ENCODE measurements at regions not wholly inside any gene's neighbourhood (a gene's known extent, or its start where the extent isn't known, plus 50 kb on each side); places are given as distances from the start of the nearest gene placed in this dataset.

- no peak for DNase-seq
These were observed 238.4 kb downstream of the PLPP3 start for GRCh38 chr1:56340977-56341376.

DNA sequence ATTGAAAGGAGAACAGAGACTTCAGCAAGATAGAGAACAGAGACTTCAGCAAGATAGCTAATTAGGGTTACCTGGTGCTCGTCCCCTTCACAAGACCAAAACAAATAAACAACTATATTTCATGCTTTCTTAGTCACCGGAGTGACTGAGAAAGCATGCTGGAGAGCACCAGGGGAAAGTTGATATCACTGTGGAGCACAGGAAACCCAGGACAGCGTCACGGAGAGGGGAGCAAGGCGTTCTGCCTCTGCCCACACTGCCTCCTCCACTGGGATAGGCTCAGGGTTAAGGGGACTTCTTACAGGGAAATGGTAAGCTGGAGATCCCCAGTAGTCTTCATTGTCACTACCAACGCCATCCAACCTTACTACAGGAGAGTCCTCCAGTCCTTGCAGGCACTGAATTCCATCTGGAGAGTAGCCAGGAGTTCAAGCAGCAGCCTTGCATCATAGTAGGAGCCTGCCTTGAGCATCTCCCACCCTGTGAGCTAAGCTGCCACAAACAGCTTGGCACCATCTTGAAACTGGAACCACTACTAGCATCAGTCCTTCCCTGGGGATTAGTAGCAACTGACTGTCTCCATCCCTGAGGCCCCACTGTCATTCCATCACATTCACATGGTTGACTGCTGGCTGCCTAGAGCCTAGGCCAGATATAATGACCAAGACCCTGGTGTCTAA, 239.4 kb downstream of the PLPP3 start:
- no peak for DNase-seq

- no peak for DNase-seq
These were observed 240.3 kb downstream of the PLPP3 start for GRCh38 chr1:56339093-56339492.

GRCh38 chr1:56336982-56337381, 242.4 kb downstream of the PLPP3 start:
- no peak for DNase-seq

- DNase-seq, result no peak
These were observed 244.0 kb downstream of the PLPP3 start for GRCh38 chr1:56335394-56335793.

DNA sequence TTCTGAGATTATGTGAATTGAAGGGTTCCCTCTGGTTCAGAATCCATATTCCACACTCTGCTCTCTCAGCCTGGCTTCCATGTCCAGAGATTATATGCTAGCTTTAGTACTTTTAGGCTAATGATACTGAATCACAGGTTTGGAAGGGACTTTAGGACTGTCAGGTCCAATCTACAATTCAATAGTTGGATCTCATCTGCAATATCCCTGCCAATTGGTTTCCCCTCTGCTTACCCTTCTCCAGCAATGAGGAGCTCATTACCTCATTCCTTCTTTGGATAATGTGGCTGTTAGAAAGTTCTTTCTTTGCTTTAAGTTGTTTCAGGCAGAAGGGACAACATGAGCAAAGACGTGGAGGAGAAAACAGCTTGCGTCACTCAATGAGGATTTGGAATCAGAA, 245.3 kb downstream of the PLPP3 start:
- no peak for DNase-seq

DNA sequence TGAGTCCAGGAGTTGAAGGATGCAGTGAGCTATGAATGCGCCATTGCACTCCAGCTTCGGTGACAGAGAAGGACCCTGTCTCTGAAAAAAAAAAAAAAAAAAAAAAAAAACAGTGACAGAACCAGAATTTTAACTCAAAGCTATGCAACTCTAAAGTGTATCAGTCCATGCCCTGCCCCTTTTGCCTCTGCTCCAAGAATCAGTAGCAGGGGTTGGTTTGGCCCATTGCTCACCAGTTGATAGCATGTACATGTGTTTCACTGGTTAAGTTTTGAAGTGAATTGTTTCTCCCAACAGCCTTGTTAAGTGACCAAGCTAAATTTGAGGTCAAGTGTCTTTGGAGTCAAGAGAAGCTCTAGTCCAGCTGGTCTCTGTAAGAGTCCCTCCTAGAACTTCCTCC, 245.9 kb downstream of the PLPP3 start:
- DNase-seq, result no peak

GRCh38 chr1:56331892-56332567, 247.3 kb downstream of the PLPP3 start:
- DNase-seq, result no peak

GRCh38 chr1:56331207-56331891, 248.0 kb downstream of the PLPP3 start:
- no peak for DNase-seq

DNA sequence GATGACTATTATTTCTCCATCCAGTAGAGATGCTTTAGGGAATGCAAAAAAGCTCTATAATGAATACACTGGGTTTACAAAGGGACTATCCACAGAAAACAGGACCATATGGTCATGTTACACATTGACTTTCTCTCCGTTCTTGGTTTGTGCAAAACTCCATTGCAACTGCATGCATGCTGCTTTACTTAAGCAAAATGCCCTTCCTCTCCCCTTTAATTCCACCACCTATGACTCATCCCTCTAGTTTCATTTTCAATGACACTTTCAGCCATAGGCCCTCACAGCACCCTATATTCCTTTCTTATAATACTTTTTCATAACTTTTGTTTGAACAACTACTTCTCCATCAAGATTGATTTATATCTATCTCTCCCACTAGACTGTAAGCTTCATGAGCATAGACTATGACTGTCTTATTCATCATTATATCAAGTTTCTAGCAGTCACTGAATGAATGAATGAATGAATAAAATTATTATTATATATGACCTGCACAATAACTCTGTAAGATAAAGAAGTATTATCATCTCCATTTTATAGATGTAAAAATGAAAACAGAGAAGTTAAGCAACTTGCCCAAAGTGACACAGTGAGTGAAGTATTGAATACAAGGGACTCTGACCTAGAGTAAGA, 248.9 kb downstream of the PLPP3 start:
- DNase-seq, result no peak

GRCh38 chr1:56329970-56330369, 249.4 kb downstream of the PLPP3 start:
- DNase-seq, result no peak

DNA sequence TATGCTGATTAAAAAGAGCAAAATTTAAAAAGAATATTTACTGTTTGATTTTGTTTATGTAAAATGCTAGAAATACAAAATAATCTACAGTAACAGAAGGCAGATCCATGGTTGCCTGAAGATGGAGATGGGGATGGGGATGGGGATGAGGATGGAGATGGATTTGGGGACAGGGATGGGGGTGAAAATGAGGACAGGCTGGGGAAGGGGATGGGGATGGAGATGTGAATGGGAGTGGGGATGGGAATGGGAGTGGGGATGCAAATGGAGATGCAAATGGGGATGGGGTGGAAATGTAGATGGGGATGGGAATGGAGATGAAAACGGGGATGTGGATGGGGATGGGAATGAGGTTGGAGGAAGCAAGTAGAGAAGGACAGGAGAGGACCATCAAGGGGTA, 252.2 kb downstream of the PLPP3 start:
- DNase-seq, result no peak

- DNase-seq, result no peak
These were observed 253.3 kb downstream of the PLPP3 start for GRCh38 chr1:56326056-56326455.

GRCh38 chr1:56324504-56324903, 254.9 kb downstream of the PLPP3 start:
- no peak for DNase-seq

DNA sequence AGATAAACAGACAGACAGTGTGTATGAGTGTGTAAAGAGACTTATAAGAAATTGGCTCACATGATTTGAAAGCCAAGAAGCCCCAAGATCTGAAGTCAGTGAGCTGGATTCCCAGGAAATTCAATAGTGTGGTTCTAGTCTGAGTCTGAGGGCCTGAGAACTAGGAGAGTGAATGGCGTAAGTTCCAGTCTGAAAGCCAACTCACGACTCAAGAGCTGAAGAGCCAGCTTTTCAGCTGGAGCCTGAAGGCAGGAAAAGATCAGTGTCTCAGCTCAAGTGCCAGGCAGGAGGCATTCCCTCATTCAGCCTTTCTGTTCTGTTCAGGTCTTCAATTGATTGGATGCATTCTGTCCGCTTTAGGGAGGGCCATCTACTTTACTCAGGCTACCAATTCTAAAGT, 257.2 kb downstream of the PLPP3 start:
- DNase-seq, result no peak

GRCh38 chr1:56321150-56321490, 258.2 kb downstream of the PLPP3 start:
- no peak for DNase-seq

- no peak for DNase-seq
These were observed 258.8 kb downstream of the PLPP3 start for GRCh38 chr1:56320464-56321149.

- DNase-seq, result no peak
These were observed 261.6 kb downstream of the PLPP3 start for GRCh38 chr1:56317722-56318121.

DNA sequence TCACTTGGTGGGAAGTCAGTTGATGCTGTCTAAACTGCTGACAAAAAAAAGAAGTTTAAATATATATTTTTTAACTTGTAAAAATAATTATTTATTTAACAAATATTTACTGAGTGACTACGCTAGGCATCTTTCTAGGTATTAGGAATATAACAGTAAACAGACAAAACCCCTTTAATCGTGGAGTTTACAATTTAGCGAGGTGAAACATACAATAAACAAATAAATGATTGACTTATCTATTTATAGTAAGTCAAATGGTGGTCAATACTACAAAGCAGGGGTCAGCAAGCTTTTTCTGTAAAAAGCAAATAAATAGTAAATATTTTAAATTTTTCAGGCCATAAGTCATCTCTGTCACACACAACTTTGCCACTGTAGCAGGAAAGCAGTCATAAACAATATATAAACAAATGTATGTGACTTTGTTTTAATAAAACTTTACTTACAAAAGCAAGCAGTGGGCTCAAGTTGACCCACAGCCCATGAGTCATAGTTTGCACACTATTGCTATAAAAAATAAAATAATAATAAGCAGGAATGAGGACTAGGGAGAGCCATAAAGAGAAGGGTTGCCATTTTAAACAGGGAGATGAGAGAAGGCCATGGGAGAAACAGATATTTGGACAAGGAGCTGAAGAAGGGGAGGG, 263.9 kb downstream of the PLPP3 start:
- no peak for DNase-seq

DNA sequence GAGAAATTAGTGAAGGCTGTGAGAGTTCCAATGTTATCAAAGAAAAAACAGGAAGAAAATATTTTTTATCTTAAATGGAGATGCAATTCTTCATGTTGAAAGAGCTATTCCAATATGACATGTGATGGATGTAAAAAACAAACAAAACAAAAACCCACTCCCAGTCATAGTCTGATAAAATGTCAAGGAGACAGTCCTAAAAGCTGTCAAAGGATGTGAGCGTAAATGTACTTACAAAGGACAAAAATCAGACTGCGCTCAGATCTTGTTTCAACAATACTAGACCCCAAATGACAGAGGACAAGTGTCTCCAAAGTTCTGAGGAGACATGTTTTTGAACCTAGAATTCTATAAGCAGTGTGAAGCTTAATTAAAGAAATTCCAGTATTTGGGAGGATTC, 265.8 kb downstream of the PLPP3 start:
- no peak for DNase-seq

GRCh38 chr1:56311766-56312165, 267.6 kb downstream of the PLPP3 start:
- DNase-seq, result no peak

DNA sequence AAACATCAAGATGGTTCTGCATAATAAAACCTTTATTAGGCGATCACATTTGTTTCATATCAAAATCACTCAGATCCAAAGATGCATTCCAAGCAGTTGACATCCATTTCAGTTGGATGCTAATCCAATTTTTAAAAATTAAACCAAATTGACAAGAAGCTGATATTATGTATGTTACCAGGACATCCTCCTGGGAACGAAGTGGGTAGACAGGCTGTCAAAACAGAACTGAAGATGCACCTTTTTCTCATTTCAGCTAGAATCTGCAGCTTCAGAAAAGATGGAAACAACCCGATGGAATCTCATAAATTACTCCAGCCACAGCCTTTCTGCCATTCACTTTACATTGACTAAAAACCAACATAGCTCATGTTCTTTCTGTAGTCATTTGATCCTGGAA, 268.4 kb downstream of the PLPP3 start:
- DNase-seq, result no peak

DNA sequence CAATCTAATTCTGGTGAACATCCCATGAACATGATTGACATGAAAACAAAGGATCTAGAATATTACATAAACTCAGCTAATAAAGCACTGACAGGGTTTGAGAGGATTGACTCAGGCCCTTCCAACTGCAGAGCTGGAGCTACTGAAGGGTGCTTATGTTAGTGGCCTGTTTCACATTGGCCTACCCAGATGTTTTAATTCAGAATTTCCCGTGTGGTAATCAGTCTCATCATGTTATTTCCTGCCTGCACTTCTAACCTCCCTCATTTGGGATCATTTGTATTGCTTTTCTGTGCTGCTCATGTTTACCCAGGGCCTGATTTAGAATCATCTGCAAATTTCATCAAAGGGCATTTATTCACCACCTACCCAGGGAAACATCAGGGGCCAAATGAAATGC, 270.3 kb downstream of the PLPP3 start:
- DNase-seq, result no peak
